Prostate gland (tissue), 2 donors: ENCODE measurements at regions not wholly inside any gene's neighbourhood (a gene's known extent, or its start where the extent isn't known, plus 50 kb on each side); places are given as distances from the start of the nearest gene placed in this dataset.

Experiments used
- DNase-seq: peaks from one replicate; pipeline ENCODE4 v3.0.0-alpha.2; 2019; ENCODE audit warnings: low spot score
- H3K27ac ChIP-seq, 2 donors: fragments of 200-600 bp; sonication (generic); 2 replicates each; pipeline ENCODE4 v1.5.1; 2017 to 2019
- H3K27me3 ChIP-seq: fragments of 200-600 bp; sonication (generic); replicated peaks from 2 replicates; pipeline ENCODE4 v1.5.1; 2019; ENCODE audit not compliant: insufficient read depth
- H3K36me3 ChIP-seq, 2 donors: fragments of 200-600 bp; sonication (generic); 1 replicate in 1 of 2; 2 replicates in 1 of 2; pipeline versions ENCODE4 v1.5.1 to v1.8.1; 2017 to 2019
- H3K4me1 ChIP-seq: fragments of 200-600 bp; sonication (generic); replicated peaks from 2 replicates; pipeline ENCODE4 v1.5.1; 2019
- H3K4me3 ChIP-seq, 2 donors: fragments of 200-600 bp; sonication (generic); 2 replicates each; pipeline ENCODE4 v1.5.1; 2017 to 2019
- H3K9me3 ChIP-seq: fragments of 200-600 bp; sonication (generic); 2 replicates; pipeline ENCODE4 v1.5.1; 2017
- POLR2A ChIP-seq: fragments of 450-650 bp; IDR thresholded peaks from one replicate; pipeline ENCODE4 v1.6.1; 2016; ENCODE audit warnings: antibody characterized with exemption, mild to moderate bottlenecking
- POLR2AphosphoS5 ChIP-seq: sonication (generic); formaldehyde crosslinking; IDR thresholded peaks from one replicate; pipeline ENCODE4 v1.6.1; 2017; ENCODE audit warnings: antibody characterized with exemption
- WGBS: methylation state at CpG from one replicate; pipeline ENCODE4 v1.1.5; 2018; 5-methylcytosine and 5-hydroxymethylcytosine counted together
- intact Hi-C: fragments of 100-400 bp; cut with DNase I; formaldehyde crosslinking; loops from one replicate; pipeline ENCODE4 v1.14.2; 2022
- TF ChIP-seq, protein P1 (sequence below), 4 experiments: fragments of 200-600 bp in 2 of 4; fragments of 450-650 bp in 2 of 4; sonication (generic) in 2 of 4; IDR thresholded peaks; 1 replicate in 3 of 4; 2 replicates in 1 of 4; pipeline ENCODE4 v1.5.1; 2016 to 2019; ENCODE audit warnings: antibody characterized with exemption in 4 of 4, mild to moderate bottlenecking in 2 of 4, moderate library complexity in 2 of 4

DNA sequence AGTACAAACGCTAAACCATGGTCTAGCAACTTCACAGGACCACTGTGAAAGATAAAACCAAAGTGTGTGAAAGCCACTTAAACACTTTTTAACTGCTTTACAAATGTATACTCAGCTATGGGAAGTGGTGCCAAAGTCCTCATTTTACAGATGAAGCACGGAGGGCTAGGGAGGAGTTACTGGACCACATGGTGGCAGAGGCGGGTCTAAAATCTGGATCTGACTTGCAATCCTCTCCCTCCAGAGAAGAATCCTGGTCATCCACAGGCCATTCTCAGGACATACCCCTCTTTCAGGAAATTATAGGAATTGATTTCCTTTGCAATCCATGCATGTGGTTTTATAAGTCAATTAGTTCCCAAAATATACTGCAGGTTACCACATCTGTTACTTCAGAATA, 84.6 kb upstream of the GYPC start:
- 51% methylated on average over 3 of the region's 3 CpGs for WGBS
- H3K9me3 ChIP-seq = no peaks in the 10 kb centered on the region
- no peak for TF ChIP-seq POLR2AphosphoS5
- TF ChIP-seq, protein P1, sequence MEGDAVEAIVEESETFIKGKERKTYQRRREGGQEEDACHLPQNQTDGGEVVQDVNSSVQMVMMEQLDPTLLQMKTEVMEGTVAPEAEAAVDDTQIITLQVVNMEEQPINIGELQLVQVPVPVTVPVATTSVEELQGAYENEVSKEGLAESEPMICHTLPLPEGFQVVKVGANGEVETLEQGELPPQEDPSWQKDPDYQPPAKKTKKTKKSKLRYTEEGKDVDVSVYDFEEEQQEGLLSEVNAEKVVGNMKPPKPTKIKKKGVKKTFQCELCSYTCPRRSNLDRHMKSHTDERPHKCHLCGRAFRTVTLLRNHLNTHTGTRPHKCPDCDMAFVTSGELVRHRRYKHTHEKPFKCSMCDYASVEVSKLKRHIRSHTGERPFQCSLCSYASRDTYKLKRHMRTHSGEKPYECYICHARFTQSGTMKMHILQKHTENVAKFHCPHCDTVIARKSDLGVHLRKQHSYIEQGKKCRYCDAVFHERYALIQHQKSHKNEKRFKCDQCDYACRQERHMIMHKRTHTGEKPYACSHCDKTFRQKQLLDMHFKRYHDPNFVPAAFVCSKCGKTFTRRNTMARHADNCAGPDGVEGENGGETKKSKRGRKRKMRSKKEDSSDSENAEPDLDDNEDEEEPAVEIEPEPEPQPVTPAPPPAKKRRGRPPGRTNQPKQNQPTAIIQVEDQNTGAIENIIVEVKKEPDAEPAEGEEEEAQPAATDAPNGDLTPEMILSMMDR (IDR thresholded peaks at IDR 0.05) = no peak
- no peak for TF ChIP-seq POLR2A
- no peak overlapping the region for H3K4me3 ChIP-seq
- H3K4me1 ChIP-seq = no peaks in the 10 kb centered on the region
- intact Hi-C loops = no loop called here
- no peak for DNase-seq
- no peaks in the 10 kb centered on the region for H3K27me3 ChIP-seq
- H3K27ac ChIP-seq = no peak overlapping the region
- H3K36me3 ChIP-seq = no peaks in the 10 kb centered on the region

DNA sequence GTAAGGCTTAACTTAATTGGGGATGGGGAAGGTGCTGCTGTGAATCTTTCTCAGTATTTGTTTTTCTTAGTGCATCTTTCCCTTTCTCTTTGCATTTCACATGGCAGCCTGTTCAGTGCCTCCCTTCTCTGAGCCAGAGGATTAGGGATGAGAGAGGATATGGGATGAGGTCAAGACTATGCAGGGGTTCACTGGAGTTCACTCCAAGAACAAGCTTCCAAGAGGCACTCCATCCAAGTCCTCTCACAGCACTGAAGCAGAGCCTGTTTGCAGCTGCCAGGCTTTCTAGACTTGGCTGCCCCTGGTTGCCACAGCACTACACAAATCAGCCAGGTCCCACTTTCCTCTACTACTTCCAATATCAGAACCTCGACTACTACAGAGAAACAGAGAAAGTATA, 80.3 kb upstream of the GYPC start:
- TF ChIP-seq, protein P1 (IDR thresholded peaks at IDR 0.05) = no peak
- TF ChIP-seq POLR2AphosphoS5 (no peak), POLR2A (no peak)
- 93% methylated on average over 1 of the region's 1 CpG for WGBS
- intact Hi-C loops = no loop called here
- no peak for DNase-seq
- no peaks in the 10 kb centered on the region for H3K4me1 ChIP-seq
- no peaks in the 10 kb centered on the region for H3K9me3 ChIP-seq
- H3K36me3 ChIP-seq = no peaks in the 10 kb centered on the region
- H3K27me3 ChIP-seq = no peaks in the 10 kb centered on the region
- no peak overlapping the region for H3K27ac ChIP-seq
- H3K4me3 ChIP-seq = no peak overlapping the region

DNA sequence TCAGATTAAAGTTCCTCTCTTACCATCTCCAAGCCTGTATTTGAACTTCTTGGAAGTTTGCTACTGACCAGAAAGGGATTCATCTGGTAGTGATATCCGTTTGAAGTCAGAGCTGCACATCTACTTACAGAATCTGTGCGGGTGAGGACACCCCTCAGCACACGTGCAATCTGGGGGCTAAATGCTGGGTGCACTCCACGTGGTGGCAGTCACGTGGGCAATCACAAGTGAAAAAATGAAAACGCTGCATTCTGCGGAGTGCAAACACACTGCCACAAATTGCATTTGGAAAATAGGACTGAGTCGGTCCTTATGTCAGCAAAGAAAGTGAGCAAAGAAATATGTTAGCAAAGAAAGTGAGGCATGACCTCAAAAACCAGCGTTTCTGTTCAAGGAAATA, 76.1 kb upstream of the GYPC start:
- Histone ChIP-seq H3K4me1 (no peaks in the 10 kb centered on the region), H3K27me3 (no peaks in the 10 kb centered on the region), H3K4me3 (no peak overlapping the region), H3K36me3 (no peaks in the 10 kb centered on the region), H3K9me3 (no peaks in the 10 kb centered on the region), H3K27ac (no peak overlapping the region)
- TF ChIP-seq, protein P1 (IDR thresholded peaks at IDR 0.05) = no peak
- TF ChIP-seq POLR2AphosphoS5 (no peak), POLR2A (no peak)
- 96% methylated on average over 9 of the region's 9 CpGs for WGBS
- intact Hi-C loops = no loop called here
- no peak for DNase-seq

DNA sequence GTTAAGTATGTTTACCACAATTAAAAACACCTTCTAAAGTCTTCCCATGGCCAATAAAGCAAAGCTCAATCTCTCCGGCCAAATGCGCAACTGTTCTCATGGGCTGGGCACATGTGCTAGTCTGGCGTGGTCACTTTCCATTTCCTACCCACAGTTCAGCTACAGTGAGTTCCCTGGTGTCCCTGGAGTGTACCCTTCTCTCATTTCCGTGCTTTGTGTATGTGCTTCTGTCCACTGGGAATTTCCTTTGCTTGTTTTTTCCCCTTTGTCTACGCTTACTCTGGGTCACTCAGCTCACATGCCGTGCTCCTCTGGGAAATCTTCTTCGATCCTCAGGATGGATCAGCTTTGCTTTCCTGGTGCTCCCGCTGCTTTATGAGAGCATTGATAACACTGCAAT, 69.6 kb upstream of the GYPC start:
- DNase-seq = no peak
- no peaks in the 10 kb centered on the region for H3K4me1 ChIP-seq
- no peaks in the 10 kb centered on the region for H3K9me3 ChIP-seq
- intact Hi-C loops = no loop called here
- no peak overlapping the region for H3K27ac ChIP-seq
- H3K36me3 ChIP-seq = no peaks in the 10 kb centered on the region
- 82% methylated on average over 8 of the region's 8 CpGs for WGBS
- TF ChIP-seq POLR2A = no peak
- no peak for TF ChIP-seq POLR2AphosphoS5
- TF ChIP-seq, protein P1 (IDR thresholded peaks at IDR 0.05) = no peak
- H3K4me3 ChIP-seq = no peak overlapping the region
- H3K27me3 ChIP-seq = no peaks in the 10 kb centered on the region

DNA sequence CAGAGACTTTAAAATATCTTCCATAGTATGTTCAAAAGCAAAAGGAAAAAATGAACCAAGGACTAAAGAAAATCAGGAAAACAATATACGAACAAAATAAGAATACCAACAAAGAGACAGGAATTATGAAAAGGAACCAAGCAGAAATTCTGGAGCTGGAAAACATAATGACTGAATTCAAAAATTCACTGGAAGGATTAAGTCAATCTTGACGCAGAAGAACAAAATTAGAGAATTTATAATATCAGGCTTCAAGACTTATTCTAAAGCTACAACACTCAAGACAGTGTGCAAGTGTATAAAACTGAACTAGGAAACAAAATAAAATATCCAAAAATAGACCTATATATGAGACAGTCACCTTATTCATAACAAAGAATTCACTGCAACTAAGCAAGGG, 56.9 kb upstream of the GYPC start:
- no peak for TF ChIP-seq POLR2AphosphoS5
- no peak for TF ChIP-seq POLR2A
- TF ChIP-seq, protein P1 (IDR thresholded peaks at IDR 0.05) = no peak
- H3K9me3 ChIP-seq = no peaks in the 10 kb centered on the region
- H3K27me3 ChIP-seq = no peaks in the 10 kb centered on the region
- intact Hi-C loops = no loop called here
- DNase-seq = no peak
- H3K4me3 ChIP-seq = no peak overlapping the region
- WGBS = 98% methylated on average over 2 of the region's 2 CpGs
- H3K36me3 ChIP-seq = no peaks in the 10 kb centered on the region
- no peaks in the 10 kb centered on the region for H3K4me1 ChIP-seq
- no peak overlapping the region for H3K27ac ChIP-seq
